Gastroesophageal sphincter (tissue), 3 donors: ENCODE measurements at regions not wholly inside any gene's neighbourhood (a gene's known extent, or its start where the extent isn't known, plus 50 kb on each side); places are given as distances from the start of the nearest gene placed in this dataset.

Source experiments
- POLR2A ChIP-seq, 2 donors: fragments of 450-650 bp; IDR thresholded peaks; one replicate each; pipeline ENCODE4 v1.6.1; 2017; ENCODE audit warnings: antibody characterized with exemption in 2 of 2, mild to moderate bottlenecking in 2 of 2, moderate library complexity in 1 of 2
- POLR2AphosphoS5 ChIP-seq: sonication (generic); formaldehyde crosslinking; IDR thresholded peaks from one replicate; pipeline ENCODE4 v1.6.1; 2017; ENCODE audit warnings: antibody characterized with exemption
- TF ChIP-seq, protein P1 (sequence below), 4 experiments: fragments of 200-600 bp in 2 of 4; fragments of 450-650 bp in 2 of 4; sonication (generic) in 1 of 4; IDR thresholded peaks; one replicate each; pipeline ENCODE4 v1.5.1; 2017 to 2019; ENCODE audit warnings: antibody characterized with exemption in 4 of 4, mild to moderate bottlenecking in 2 of 4, moderate library complexity in 2 of 4

- TF ChIP-seq, protein P1, sequence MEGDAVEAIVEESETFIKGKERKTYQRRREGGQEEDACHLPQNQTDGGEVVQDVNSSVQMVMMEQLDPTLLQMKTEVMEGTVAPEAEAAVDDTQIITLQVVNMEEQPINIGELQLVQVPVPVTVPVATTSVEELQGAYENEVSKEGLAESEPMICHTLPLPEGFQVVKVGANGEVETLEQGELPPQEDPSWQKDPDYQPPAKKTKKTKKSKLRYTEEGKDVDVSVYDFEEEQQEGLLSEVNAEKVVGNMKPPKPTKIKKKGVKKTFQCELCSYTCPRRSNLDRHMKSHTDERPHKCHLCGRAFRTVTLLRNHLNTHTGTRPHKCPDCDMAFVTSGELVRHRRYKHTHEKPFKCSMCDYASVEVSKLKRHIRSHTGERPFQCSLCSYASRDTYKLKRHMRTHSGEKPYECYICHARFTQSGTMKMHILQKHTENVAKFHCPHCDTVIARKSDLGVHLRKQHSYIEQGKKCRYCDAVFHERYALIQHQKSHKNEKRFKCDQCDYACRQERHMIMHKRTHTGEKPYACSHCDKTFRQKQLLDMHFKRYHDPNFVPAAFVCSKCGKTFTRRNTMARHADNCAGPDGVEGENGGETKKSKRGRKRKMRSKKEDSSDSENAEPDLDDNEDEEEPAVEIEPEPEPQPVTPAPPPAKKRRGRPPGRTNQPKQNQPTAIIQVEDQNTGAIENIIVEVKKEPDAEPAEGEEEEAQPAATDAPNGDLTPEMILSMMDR (IDR thresholded peaks at IDR 0.05), result no peak
- no peak for TF ChIP-seq POLR2A (IDR thresholded peaks at IDR 0.05)
- TF ChIP-seq POLR2AphosphoS5, result no peak
These were observed 367.2 kb downstream of the SOX2 start for GRCh38 chr3:182078929-182079328.
